NCI-H146 (cell line): ENCODE measurements at regions not wholly inside any gene's neighbourhood (a gene's known extent, or its start where the extent isn't known, plus 50 kb on each side); places are given as distances from the start of the nearest gene placed in this dataset.
"Not testable (repeated sequence)": the region's sequence is repeated elsewhere in the genome, so short reads cannot be mapped to it uniquely, and the experiment has no call there.

Experiments
- DNase-seq: peaks from one replicate; lab custom pipeline; 2025; lab: John Stamatoyannopoulos, UW

DNA sequence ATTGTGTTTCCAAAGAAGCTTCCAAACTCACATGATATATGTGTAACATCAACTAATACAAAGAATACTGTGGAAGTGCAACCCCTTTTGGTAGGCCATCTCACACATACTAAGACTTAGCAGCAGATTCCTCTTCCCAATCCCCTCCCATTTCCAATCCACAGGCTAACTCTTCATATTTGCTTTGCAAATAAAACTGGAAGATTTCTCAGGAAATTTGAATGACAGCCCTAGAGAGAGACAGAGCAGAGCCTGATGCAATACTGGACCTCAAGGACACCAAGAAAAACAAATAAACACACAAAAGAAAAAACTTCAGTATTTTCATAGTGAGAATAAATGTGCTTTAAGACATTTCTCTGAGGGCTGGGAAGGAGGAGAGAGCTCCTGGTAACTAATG lies 190.2 kb upstream of the BRINP3 start:
- DNase-seq: no peak

DNA sequence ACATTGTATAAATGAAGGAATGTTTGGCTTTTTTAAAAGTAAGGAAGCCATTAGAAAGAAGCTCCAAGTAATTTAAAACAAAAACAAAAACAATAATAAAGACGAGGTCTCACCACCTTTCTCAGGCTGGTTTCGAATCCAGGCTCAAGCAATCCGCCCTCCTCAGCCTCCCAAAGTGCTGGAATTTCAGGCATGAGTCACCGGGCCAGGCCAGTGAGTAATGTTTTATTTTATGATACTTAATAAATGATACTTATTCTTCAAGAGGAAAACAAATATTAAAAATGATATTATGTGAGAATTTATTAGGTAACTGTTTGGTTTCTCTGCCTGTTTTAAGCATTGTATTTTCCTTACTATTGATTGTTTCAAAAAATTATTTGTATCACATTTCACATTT lies 201.4 kb upstream of the BRINP3 start:
- no peak for DNase-seq

DNA sequence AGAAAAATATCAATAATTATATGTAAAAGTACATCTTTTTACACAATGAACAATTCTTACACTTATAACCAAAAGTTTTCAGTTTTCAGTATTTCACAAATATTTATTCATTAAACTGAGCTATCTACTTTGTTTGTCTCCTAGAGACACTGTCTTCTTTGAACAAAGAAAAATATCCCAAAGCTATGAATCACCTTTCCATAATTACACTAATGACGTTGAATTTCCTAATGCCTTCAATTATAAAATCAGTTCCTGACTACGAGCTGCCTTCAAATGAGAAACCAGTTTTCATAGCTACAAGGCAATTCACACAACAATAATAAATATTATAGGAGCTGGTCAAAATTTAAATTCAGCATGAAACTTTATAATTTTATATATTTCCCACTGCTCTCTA lies 201.8 kb upstream of the BRINP3 start:
- peak; percentile 10 for DNase-seq

DNA sequence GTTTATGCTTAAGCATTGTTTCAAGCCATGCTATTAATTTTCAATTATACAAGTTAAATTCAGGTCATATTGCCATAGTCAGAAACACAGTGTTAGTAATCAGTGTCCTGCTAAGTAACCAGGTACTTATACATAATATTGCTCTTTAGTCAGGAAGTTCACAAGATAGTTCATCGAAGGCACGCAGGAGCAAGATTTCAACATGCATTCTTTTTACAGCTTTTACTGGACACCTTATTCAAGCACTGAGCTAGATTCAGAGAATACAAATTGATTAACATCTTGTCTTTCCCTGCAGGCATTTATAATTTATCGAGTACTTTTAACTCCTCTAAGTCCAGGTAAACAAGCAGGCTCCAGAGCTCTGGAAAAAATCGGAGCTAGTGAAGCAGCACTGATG lies 202.3 kb upstream of the BRINP3 start:
- no peak for DNase-seq

DNA sequence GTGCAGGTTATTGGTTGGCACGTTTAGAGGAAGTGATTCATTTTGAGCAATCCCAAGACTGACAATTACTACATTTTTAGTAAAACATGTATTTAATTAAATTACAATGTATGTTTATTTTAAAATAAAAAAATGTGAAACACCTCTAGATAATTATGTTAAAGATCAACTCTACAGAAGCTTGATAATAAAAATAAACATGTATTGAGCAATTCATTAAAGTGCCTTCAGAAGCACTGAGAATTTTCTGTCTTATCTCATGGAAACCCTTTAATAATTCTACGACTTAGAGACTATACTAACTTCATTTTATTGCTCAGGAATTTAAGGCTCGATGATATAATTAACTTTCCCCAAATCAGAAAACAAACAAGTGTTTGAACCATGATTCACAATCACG lies 208.0 kb upstream of the BRINP3 start:
- no peak for DNase-seq

DNA sequence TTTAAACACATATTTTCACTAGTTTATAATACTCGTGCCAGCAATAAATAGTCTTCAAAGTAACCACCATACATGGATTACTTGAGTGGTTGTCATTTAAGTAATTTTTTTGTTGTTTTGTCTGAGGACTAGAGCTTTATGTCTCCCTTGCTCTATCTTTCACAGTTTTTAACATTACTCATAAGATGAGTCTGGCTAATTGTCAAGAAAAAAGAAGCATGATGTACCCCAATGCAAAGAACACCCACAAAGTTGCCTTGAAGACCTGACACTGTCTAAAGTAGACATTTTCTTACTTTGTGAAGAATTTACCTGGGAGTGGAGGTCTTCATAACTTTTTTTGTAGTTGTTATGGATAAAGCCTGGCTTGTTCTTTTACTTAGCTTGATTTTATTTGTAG lies 210.4 kb upstream of the BRINP3 start:
- DNase-seq: no peak

DNA sequence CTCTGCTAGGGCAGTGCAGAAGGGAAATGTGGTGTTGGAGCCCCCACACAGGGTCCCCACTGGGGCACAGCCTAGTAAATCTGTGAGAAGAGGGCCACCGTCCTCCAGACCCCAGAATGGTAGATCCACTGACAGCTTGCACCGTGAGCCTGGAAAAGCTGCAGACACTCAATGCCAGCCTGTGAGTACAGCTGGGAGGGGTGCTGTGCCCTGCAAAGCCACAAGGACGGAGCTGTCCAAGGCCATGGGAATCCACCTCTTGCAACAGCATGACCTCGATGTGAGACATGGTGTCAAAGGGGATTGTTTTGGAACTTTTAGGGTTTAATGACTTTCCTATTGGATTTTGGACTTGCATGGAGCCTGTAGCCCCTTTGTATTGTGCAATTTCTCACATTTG lies 220.8 kb upstream of the BRINP3 start:
- not testable (repeated sequence) for DNase-seq

DNA sequence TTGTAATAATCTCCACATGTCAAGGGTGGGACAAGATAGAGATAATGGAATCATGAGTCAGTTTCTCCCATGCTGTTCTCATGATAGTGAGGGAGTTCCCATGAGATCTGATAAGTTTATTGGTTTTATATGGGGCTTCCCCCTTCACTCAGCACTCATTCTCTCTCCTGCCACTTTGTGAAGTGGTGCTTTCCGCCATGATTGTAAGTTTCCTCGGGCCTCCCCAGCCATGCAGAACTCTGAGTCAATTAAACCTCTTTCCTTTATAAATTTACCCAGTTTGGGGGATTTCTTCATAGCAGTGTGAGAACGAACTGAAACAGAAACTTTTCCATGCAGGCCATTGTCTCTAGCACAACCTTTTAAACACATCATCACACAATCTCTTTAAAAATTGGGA lies 221.5 kb upstream of the BRINP3 start:
- no peak for DNase-seq

DNA sequence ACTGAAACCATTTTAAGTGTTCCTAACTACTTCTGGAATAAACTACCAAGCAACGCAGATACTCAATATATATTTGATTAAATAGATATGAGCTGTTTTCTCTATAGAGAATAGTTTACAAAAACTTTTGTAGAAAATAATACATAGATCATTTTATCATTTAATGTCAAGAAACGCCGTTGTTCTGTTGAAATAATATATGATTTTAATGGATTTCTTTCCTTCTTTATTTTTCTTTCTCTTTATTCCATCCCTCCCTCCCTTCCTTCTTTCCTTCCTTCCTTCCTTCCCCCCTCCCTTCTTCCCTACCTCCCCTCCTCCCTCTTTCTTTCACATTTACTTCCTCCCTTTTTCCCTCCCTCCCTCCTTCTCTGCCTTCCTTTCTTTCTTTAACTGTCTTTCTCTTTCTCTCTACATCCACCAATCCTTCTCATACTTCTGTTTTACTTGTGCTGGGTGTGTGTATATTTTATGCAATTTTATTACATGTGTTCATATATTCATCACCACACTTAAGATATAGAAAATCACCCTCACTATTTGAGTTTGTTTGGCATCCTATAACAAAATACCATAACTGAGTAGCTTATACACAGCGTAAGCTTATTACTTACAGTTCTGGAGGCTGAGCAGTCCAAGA lies 230.9 kb upstream of the BRINP3 start:
- no peak for DNase-seq

DNA sequence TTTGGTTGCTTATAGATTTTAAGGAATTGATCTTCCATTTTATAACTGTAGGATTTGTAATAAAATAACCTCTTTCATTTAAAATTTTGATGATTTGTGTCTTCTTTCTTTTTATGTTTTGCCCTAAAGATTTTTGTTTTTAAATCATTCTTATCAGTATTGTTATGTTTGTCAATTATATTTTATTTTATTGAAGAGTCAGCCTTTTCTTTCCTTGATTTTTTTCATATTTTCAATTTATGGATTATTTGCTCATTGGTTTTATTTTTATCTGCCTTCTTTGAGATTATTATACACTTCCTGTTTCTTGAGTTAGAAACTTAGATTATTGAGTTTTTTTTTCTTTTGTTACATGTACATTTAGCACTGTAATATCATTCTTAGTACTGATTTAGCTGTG lies 233.4 kb upstream of the BRINP3 start:
- no peak for DNase-seq

DNA sequence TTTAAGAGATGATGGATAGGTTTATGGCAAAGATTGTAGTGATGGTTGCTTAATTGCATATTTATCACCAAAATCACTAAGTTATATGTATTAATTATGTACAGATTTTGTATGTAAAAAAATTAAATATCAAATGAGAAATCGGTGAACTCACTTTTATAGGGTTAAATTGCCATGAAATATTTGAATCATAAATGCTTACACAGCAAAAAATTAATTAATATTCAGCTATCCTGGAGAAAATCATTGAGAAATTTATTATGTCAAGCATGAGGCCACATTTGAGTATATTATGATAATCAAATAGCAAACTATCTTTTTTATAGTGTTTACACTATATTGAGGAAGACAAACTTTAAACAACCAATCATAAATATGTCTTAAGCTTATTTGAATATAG lies 239.4 kb upstream of the BRINP3 start:
- no peak for DNase-seq

DNA sequence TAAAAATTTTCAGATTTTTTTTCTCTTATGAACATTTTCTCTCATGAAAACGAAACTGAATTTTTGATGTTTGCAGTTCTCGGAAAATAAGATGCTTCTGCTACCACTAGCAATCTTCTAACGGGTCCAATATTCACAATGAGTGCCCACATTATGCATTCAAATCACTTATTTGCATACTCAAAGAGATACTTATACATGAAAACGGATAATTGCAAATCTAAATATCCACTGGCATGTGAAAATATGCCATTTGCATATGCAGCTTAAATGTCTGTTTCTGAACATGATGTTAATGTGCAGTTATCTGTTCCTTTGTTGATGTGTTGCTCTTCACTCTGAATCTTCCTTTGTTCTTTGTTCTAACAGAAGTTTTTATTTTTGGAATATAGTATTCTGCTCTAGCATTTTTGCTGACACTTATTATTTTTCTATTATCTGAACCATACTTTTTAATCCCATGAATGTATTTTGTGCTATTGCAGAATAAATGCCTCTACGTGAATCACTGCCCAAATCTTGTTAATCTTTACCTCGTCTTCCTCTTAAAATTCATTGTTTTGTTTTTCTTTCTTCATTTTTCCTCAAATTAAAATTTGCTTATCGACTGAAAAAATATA lies 259.4 kb upstream of the BRINP3 start:
- no peak for DNase-seq

DNA sequence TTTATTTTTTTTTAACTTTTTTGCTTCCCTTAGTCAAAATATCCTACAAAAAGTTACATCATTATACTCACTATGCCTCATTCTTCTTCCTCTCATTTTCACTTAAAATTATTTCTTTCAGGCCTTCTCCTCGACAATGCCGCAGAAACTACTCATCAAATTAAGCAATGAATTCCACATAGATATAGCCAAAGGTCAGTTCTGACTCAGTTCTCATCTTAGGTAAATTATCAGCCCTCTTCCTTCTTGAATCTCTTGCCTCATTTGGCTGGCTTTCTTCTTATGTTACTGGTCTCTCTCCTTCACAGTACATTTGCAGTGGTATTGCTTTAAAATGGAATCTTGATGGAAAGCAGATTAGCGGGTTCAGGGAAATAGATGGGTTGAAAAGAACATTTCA lies 260.7 kb upstream of the BRINP3 start:
- no peak for DNase-seq

DNA sequence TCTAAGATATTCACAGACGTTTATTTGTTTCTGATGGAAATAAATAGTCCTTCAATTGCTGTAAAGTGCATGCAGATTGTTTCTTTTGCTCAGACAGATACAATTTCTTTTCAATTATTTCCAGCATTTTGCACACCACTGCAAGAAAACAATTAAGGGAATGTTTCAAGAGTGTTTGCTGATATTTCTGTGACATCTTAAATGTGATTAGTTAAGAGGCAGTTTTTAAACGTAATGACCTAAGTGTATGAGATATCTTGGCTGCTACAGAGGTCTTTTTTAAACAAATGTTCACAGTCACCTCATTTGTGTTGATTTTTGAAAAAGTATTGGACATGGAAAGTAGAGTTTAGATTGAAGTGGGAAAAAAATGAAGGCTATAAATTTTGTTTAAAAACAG lies 262.3 kb upstream of the BRINP3 start:
- DNase-seq: no peak

DNA sequence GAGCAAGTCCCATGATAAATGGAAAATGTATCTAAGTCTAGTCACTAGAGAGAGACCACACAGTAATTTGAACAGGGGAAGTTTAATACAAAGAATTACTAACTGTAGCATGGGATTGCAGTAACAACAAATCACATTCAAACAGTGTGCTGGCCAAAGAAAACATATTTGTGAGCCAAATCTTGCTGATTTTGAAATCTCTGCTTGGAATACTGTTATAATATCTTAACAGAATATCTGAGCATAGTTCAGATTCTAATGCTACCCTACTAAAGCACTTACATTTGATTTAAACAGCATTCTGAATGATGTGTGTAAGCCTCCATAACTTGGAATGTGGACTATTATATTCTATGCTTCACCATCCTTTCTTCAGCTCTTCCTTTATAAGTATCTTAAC lies 270.0 kb upstream of the BRINP3 start:
- DNase-seq: no peak

DNA sequence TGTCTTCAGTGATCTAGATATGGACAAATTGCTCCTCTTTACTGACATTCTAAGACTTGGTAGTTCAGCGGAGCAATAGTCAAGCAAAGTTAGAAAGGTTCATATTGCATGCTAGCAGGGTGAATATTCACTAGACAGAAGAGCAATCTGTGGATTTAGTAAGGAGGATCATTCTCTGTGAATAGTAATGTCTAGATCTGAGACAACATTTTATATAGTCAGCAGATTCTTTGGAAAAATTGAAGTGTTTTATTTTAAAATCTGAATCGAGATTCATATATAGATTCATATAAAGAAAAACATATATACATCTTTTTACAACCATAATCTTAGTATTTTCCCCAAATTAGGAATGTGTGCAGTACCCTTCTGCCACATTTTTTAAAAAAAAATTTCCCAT lies 274.5 kb upstream of the BRINP3 start:
- no peak for DNase-seq

DNA sequence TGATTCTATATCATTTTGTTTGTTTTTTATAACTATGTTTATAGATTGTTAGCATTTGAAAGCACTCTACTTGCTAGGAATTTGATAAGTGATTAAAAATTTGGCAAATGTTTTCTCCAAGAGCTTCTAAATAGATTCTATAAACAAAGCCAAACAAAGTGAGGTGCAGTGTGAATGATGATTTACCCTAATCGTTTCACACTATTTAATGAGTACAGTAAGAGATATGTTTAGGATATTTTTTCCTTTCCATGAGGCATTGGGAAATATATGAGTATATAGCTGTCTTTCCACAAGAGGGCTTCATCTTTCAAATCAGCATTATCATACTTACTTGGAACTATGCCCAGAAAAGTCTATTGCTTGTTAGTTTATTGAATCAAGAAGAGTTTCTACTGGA lies 277.0 kb upstream of the BRINP3 start:
- no peak for DNase-seq

DNA sequence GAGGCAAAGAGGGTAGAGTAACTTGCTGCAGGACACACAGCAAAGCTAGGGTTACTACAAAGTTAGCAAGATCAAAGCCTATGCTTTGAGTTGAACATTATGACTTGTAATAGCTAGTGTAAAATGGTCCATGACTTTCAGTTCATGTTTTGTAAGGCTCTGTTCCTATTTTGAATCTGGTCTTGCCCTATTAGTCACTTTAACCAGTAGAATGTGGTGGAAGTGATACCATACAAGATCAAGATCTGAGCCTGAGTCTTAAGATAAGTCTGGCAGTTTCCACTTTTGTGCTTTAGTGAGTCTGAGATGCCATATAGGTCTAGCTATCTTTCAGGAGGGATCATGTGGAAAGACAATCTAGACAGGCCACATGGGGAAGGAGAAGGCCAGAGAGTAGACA lies 282.1 kb upstream of the BRINP3 start:
- DNase-seq: no peak

DNA sequence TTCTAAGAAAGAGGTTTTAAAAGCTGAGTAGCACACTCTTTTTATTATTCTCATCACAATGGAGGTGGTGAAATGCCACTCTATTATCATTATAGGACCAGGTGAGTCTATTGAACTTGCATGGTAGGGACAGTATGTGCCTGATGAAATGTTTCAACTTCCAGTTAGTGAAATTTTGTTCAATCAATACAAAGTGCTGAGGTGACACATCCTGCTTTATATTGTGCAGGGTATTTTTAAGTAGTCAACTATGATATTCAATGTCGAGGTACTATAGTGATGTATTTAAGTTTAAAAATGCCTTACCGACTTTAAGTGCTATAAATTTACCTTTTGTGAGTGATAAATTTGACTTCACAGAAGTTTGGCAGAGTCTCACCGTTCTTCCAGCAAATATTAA lies 284.7 kb upstream of the BRINP3 start:
- no peak for DNase-seq

DNA sequence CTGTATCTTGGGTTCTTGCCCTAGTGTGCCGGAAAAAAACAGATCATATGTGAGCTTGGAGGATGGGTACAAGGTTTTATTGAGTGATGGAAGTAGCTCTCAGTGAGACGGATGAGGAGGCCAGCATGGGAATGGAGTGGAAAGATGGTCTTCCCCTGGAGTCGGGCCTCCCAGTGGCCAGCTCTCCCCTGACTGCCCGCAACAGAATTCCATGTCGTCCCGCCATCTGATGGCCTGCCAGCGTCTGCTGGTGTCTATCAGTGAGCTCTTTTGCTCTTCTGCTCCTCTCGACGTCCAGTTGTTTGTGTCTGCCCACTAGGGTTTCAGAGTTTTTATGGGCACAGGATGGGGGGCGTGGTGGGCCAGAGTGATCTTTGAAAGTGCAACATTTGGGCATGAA lies 315.2 kb upstream of the BRINP3 start:
- DNase-seq: no peak

DNA sequence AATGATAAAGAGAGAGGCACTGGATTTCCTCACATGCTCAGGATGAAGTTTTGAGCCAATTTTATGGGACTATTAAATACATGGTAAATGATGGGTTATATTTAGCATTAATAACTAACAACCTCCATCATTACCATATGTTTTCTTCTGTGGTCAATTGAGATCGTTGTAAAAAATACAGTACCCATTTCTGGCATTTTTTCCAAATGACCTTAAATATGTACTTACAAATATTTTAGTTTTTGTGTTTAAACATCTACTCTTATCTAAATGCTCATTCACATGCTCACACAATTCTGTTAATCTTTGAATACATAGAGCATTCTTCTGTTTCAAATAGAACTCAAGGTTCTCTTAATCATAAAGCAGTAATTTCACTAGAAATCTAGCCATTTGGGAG lies 330.0 kb upstream of the BRINP3 start:
- DNase-seq: no peak

DNA sequence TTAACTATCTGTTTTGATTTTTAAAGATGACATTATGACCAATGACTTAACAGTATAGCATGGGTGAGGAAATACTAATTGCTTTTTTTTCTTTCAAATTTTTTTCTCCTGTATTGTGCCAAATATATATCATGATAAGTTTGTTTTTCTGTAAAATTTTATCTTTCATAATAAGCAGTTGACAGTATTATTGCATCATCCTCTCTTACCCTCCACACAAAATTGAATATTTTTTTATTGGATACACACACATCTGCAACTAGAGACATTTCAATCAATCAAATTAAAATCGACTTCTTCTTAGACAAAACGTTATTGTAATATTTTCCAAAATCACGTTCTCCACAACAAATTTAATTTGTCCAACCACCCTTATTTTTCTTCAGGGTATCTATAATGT lies 330.4 kb upstream of the BRINP3 start:
- no peak for DNase-seq

DNA sequence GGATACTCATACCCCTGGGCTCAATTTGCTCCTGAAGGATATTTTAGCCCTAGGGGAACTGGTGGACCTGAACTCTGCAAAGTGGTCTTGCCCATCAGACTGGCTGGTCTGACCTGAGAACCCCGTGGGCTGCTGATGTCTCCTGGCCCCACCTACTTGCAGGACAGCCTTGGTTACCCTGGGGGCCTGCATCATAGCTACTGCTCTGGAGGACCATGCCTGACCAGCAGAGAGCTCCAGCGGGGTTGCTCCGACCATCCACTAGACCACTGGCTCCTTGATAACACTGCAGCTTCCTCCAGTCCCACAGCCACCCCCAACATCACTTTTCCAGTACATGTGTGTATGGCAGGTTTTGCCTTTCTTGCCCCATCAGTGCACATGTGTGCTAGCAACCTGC lies 331.6 kb upstream of the BRINP3 start:
- DNase-seq: no peak

DNA sequence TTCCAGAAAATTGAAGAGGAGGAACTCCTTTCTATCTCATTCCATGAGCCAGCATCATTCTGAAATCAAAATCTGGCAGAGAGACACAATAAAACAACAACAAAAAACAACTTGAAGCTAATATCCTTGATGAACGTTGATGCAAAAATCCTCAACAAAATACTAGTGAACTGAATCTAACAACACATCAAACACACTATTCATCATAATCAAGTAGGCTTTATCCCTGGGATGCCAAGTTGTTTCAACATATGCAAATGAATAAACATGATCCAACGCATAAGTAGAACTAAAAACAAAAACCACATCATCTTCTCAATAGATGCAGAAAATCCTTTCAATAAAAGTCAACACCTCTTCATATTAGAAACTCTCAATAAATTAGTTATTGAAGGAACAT lies 335.3 kb upstream of the BRINP3 start:
- DNase-seq: no peak

DNA sequence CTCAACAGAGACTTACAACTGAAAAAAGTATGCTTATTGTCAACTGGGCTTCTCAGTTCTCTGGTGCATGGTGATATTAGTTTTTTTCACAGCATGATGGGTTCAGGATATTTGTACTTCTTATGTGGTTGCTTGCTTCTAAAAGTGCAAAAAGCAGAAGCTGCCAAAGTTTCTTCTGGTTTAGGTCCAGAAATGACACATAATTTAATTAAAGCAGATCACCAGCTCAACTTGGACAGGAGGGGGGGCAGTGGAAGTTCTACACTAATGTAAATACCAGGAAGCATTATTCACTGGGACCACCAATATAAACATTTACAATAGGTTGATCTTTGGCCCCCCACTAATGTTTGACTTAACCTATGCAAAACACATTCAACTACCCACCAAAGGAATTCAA lies 354.8 kb upstream of the BRINP3 start:
- DNase-seq: no peak
